ENCODE measurements at regions not wholly inside any gene's neighbourhood (a gene's known extent, or its start where the extent isn't known, plus 50 kb on each side); places are given as distances from the start of the nearest gene placed in this dataset.

GRCh38 chr5:84816746-84817547, 432.3 kb upstream of the EDIL3 start:
- no peak for TF ChIP-seq CTCF (IDR thresholded peaks at IDR 0.05)
- ATAC-seq = no peak
- intact Hi-C loops (cut with DNase I) = no loop called here
- Histone ChIP-seq H3K27ac (no peak overlapping the region), H3K4me3 (no peak overlapping the region), H3K4me1 (no peaks in the 10 kb centered on the region), H3K9me3 (no peaks in the 10 kb centered on the region), H3K36me3 (no peaks in the 10 kb centered on the region), H3K27me3 (no peaks in the 10 kb centered on the region)
- DNase-seq = no peak

DNA sequence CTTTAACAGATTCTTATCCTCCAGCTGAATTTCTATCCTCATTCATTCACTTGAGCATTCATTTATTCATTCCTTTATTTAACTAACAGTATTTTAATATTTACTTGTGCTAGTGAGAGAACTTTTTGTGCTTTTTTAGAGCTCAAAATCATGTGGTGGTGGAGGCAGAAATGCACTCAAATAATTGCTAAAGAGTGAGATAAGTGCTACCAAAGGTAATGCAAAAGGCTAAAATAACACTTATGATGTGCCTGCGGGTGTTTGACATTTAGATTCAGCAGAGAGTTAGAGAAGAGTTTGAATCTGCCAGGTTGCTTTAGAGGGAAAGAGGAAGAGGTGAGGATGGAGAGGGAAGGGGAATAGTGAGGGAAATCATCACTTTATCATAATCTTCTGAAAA, 431.5 kb upstream of the EDIL3 start:
- no peak overlapping the region for H3K27ac ChIP-seq
- H3K36me3 ChIP-seq = no peaks in the 10 kb centered on the region
- no peak for TF ChIP-seq CTCF (IDR thresholded peaks at IDR 0.05)
- intact Hi-C loops (cut with DNase I) = no loop called here
- H3K4me3 ChIP-seq = no peak overlapping the region
- DNase-seq = no peak
- no peaks in the 10 kb centered on the region for H3K4me1 ChIP-seq
- ATAC-seq = no peak
- H3K27me3 ChIP-seq = no peaks in the 10 kb centered on the region
- H3K9me3 ChIP-seq = no peaks in the 10 kb centered on the region

- H3K36me3 ChIP-seq = no peaks in the 10 kb centered on the region
- H3K27me3 ChIP-seq = no peaks in the 10 kb centered on the region
- no peak for TF ChIP-seq CTCF (IDR thresholded peaks at IDR 0.05)
- no peaks in the 10 kb centered on the region for H3K9me3 ChIP-seq
- H3K27ac ChIP-seq = no peak overlapping the region
- no peak for DNase-seq
- intact Hi-C loops (cut with DNase I) = no loop called here
- H3K4me3 ChIP-seq = no peak overlapping the region
- ATAC-seq = no peak
- no peaks in the 10 kb centered on the region for H3K4me1 ChIP-seq
Observed at GRCh38 chr5:84805473-84805872, 420.8 kb upstream of the EDIL3 start.

- Histone ChIP-seq H3K36me3 (no peaks in the 10 kb centered on the region), H3K27me3 (no peaks in the 10 kb centered on the region), H3K4me3 (no peak overlapping the region), H3K4me1 (no peaks in the 10 kb centered on the region), H3K9me3 (peaks cover 0 to 4% of the 10 kb centered on the region in 2 donors), H3K27ac (no peak overlapping the region)
- intact Hi-C loops (cut with DNase I) = no loop called here
- ATAC-seq = no peak
- no peak for DNase-seq
- no peak for TF ChIP-seq CTCF (IDR thresholded peaks at IDR 0.05)
Observed at GRCh38 chr5:84796399-84796798, 411.7 kb upstream of the EDIL3 start.

- Histone ChIP-seq H3K4me1 (peaks cover 0 to 3% of the 10 kb centered on the region in 2 donors), H3K9me3 (peaks cover 0 to 4% of the 10 kb centered on the region in 2 donors), H3K4me3 (no peak overlapping the region), H3K27ac (no peak overlapping the region), H3K36me3 (no peaks in the 10 kb centered on the region), H3K27me3 (no peaks in the 10 kb centered on the region)
- ATAC-seq (no peak), DNase-seq (peak in 2 of 4 donors; percentile 15 to 17)
- TF ChIP-seq CTCF (IDR thresholded peaks at IDR 0.05) = no peak
- intact Hi-C loops (cut with DNase I) = no loop called here
Observed at GRCh38 chr5:84794486-84795035, 409.9 kb upstream of the EDIL3 start.
